ENCODE measurements at regions not wholly inside any gene's neighbourhood (a gene's known extent, or its start where the extent isn't known, plus 50 kb on each side); places are given as distances from the start of the nearest gene placed in this dataset.

DNA sequence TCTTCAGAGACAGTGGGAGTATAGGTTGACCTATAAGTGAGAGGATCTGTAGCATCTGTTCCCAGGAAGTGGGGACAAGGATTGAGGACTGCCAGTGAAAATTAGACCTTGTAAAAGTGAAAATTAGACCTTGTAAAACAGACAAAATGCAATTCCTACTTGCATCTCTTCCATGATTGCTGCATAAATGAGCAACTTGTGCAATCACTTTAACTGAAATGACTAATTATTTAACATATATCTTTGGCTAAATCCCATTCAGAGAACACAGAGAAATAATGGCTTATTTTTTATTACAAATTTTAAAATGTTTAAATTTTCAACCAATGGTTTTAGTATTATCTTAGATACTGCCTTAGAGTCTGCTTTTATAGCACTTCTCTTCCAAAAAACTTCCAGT lies 67.2 kb upstream of the NABP1 start:
- no peak overlapping the region for H2AFZ ChIP-seq (ENCODE audit: low read depth, low read length)
- TF ChIP-seq, protein P1, sequence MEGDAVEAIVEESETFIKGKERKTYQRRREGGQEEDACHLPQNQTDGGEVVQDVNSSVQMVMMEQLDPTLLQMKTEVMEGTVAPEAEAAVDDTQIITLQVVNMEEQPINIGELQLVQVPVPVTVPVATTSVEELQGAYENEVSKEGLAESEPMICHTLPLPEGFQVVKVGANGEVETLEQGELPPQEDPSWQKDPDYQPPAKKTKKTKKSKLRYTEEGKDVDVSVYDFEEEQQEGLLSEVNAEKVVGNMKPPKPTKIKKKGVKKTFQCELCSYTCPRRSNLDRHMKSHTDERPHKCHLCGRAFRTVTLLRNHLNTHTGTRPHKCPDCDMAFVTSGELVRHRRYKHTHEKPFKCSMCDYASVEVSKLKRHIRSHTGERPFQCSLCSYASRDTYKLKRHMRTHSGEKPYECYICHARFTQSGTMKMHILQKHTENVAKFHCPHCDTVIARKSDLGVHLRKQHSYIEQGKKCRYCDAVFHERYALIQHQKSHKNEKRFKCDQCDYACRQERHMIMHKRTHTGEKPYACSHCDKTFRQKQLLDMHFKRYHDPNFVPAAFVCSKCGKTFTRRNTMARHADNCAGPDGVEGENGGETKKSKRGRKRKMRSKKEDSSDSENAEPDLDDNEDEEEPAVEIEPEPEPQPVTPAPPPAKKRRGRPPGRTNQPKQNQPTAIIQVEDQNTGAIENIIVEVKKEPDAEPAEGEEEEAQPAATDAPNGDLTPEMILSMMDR (IDR thresholded peaks at IDR 0.05; ENCODE audit: low read depth, low read length) = no peak
- no peak for TF ChIP-seq EZH2phosphoT487 (IDR thresholded peaks at IDR 0.05; ENCODE audit: low read depth)
- H4K20me1 ChIP-seq (ENCODE audit: insufficient read depth, low read length) = no peaks in the 10 kb centered on the region
- no peak overlapping the region for H3K4me3 ChIP-seq (ENCODE audit: low read length)
- no peaks in the 10 kb centered on the region for H3K36me3 ChIP-seq (replicated peaks; ENCODE audit: low read depth, low read length)
- H3K4me1 ChIP-seq (ENCODE audit: low read length) = peaks cover 46% of the 10 kb centered on the region
- H3K27me3 ChIP-seq (ENCODE audit: low read depth, low read length) = no peaks in the 10 kb centered on the region
- H3K4me2 ChIP-seq (ENCODE audit: low read length) = no peak overlapping the region
- no peak overlapping the region for H3K9ac ChIP-seq (ENCODE audit: low read length)
- H3K79me2 ChIP-seq (ENCODE audit: low read length) = no peaks in the 10 kb centered on the region
- no peaks in the 10 kb centered on the region for H3K9me3 ChIP-seq (ENCODE audit: insufficient read depth, low read length)
- H3K27ac ChIP-seq (ENCODE audit: low read length) = no peak overlapping the region

DNA sequence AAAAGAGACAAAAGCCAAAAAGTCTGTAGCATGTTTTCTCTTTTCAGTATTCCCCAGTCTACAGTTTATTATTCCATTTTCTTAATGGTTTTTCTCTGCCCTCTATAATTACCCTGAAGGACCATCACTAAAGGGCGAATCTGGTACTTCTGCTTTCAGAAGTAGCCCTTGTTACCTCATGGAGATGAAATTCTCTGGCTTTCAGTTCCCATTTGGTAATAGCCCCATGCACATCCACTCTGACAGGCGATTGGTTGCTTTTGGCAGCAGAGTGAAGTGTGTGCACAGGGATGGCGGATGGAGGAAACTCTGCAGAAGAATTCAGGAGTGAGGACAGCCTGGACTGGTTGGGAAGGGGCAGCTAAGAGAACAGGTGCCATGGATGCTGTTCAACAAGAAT lies 66.3 kb upstream of the NABP1 start:
- Histone ChIP-seq H3K36me3 (replicated peaks; ENCODE audit: low read depth, low read length) (no peaks in the 10 kb centered on the region), H3K9me3 (ENCODE audit: insufficient read depth, low read length) (no peaks in the 10 kb centered on the region), H3K4me1 (ENCODE audit: low read length) (peaks cover 54% of the 10 kb centered on the region), H3K4me3 (ENCODE audit: low read length) (peak overlapping the region; percentile 33), H3K27ac (ENCODE audit: low read length) (peak overlapping the region; percentile 66), H3K27me3 (ENCODE audit: low read depth, low read length) (no peaks in the 10 kb centered on the region), H3K79me2 (ENCODE audit: low read length) (no peaks in the 10 kb centered on the region), H3K9ac (ENCODE audit: low read length) (peak overlapping the region; percentile 14; the same call in 1 of the 2 replicates), H2AFZ (ENCODE audit: low read depth, low read length) (no peak overlapping the region), H3K4me2 (ENCODE audit: low read length) (peak overlapping the region; percentile 62), H4K20me1 (ENCODE audit: insufficient read depth, low read length) (no peaks in the 10 kb centered on the region)
- TF ChIP-seq, protein P1 (IDR thresholded peaks at IDR 0.05; ENCODE audit: low read depth, low read length) = no peak
- no peak for TF ChIP-seq EZH2phosphoT487 (IDR thresholded peaks at IDR 0.05; ENCODE audit: low read depth)

DNA sequence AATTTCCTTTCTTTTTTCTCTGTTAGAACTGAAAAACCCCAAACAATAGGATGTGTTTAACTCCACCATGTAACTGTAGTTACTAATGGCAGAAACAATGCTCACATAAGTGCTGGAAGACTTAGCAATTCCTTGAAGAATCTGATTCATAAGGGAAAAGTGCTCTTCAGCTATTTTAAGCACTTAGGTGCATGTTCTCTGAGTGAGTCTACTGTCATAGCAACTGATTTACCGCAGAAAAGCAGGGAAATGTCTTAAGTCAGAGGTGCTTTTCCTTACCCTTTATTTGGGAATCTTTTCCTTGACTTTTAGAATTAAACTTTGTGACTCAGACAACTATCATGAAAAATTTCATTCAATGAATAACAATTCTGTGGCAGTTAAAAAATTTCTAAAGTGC lies 65.4 kb upstream of the NABP1 start:
- H3K27me3 ChIP-seq (ENCODE audit: low read depth, low read length) = no peaks in the 10 kb centered on the region
- no peak overlapping the region for H2AFZ ChIP-seq (ENCODE audit: low read depth, low read length)
- H3K4me2 ChIP-seq (ENCODE audit: low read length) = peak overlapping the region; percentile 62
- H3K79me2 ChIP-seq (ENCODE audit: low read length) = no peaks in the 10 kb centered on the region
- no peaks in the 10 kb centered on the region for H4K20me1 ChIP-seq (ENCODE audit: insufficient read depth, low read length)
- no peaks in the 10 kb centered on the region for H3K36me3 ChIP-seq (replicated peaks; ENCODE audit: low read depth, low read length)
- H3K4me1 ChIP-seq (ENCODE audit: low read length) = peaks cover 63% of the 10 kb centered on the region
- no peaks in the 10 kb centered on the region for H3K9me3 ChIP-seq (ENCODE audit: insufficient read depth, low read length)
- TF ChIP-seq, protein P1 (IDR thresholded peaks at IDR 0.05; ENCODE audit: low read depth, low read length) = no peak
- TF ChIP-seq EZH2phosphoT487 (IDR thresholded peaks at IDR 0.05; ENCODE audit: low read depth) = no peak
- H3K27ac ChIP-seq (ENCODE audit: low read length) = peak overlapping the region; percentile 66
- peak overlapping the region; percentile 30; the same call in 1 of the 2 replicates for H3K9ac ChIP-seq (ENCODE audit: low read length)
- H3K4me3 ChIP-seq (ENCODE audit: low read length) = no peak overlapping the region

DNA sequence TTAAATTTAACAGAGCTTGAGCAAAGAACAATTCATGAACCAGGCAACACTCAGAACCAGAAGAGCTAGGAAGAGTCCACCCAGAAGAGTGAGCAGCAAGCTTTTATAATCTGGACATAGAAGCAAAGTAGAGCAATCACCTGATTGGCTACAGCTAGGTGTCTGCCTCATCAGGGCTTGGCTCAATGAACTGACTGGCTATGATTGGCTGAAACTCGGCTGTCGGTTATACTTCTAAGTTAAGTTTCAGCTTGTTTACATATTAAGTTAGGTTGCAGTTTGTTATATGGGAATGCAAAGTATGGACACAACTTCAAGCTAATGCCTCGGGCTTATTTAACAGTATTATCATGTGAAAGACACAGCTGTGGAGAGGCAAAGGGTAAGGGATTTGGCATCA lies 63.2 kb upstream of the NABP1 start:
- Histone ChIP-seq H3K4me2 (ENCODE audit: low read length) (no peak overlapping the region), H3K27me3 (ENCODE audit: low read depth, low read length) (no peaks in the 10 kb centered on the region), H3K36me3 (replicated peaks; ENCODE audit: low read depth, low read length) (no peaks in the 10 kb centered on the region), H3K4me3 (ENCODE audit: low read length) (no peak overlapping the region), H3K9me3 (ENCODE audit: insufficient read depth, low read length) (no peaks in the 10 kb centered on the region), H4K20me1 (ENCODE audit: insufficient read depth, low read length) (no peaks in the 10 kb centered on the region), H2AFZ (ENCODE audit: low read depth, low read length) (0 out of 2 replicates have a peak overlapping the region, but pooled peaks have one; percentile 36), H3K27ac (ENCODE audit: low read length) (no peak overlapping the region), H3K4me1 (ENCODE audit: low read length) (peaks cover 82% of the 10 kb centered on the region), H3K9ac (ENCODE audit: low read length) (no peak overlapping the region), H3K79me2 (ENCODE audit: low read length) (no peaks in the 10 kb centered on the region)
- no peak for TF ChIP-seq EZH2phosphoT487 (IDR thresholded peaks at IDR 0.05; ENCODE audit: low read depth)
- TF ChIP-seq, protein P1 (IDR thresholded peaks at IDR 0.05; ENCODE audit: low read depth, low read length) = no peak

All from OCI-LY3 (cell line).